Uterus (tissue), 2 donors: ENCODE measurements at regions not wholly inside any gene's neighbourhood (a gene's known extent, or its start where the extent isn't known, plus 50 kb on each side); places are given as distances from the start of the nearest gene placed in this dataset.

Experiments used
- POLR2A ChIP-seq, 2 donors: fragments of 450-650 bp; IDR thresholded peaks; one replicate each; pipeline ENCODE4 v1.6.1; 2016; ENCODE audit warnings: antibody characterized with exemption in 2 of 2, mild to moderate bottlenecking in 1 of 2, moderate library complexity in 1 of 2
- TF ChIP-seq, protein P1 (sequence below), 4 experiments: fragments of 200-600 bp in 2 of 4; fragments of 450-650 bp in 2 of 4; sonication (generic) in 2 of 4; IDR thresholded peaks; one replicate each; pipeline ENCODE4 v1.5.1; 2016 to 2019; ENCODE audit warnings: antibody characterized with exemption in 4 of 4, mild to moderate bottlenecking in 2 of 4, moderate library complexity in 1 of 4

- TF ChIP-seq, protein P1, sequence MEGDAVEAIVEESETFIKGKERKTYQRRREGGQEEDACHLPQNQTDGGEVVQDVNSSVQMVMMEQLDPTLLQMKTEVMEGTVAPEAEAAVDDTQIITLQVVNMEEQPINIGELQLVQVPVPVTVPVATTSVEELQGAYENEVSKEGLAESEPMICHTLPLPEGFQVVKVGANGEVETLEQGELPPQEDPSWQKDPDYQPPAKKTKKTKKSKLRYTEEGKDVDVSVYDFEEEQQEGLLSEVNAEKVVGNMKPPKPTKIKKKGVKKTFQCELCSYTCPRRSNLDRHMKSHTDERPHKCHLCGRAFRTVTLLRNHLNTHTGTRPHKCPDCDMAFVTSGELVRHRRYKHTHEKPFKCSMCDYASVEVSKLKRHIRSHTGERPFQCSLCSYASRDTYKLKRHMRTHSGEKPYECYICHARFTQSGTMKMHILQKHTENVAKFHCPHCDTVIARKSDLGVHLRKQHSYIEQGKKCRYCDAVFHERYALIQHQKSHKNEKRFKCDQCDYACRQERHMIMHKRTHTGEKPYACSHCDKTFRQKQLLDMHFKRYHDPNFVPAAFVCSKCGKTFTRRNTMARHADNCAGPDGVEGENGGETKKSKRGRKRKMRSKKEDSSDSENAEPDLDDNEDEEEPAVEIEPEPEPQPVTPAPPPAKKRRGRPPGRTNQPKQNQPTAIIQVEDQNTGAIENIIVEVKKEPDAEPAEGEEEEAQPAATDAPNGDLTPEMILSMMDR (IDR thresholded peaks at IDR 0.05): no peak
- TF ChIP-seq POLR2A (IDR thresholded peaks at IDR 0.05): no peak
Observed at GRCh38 chr12:98401427-98401826, 114.0 kb upstream of the TMPO start.
